ENCODE measurements at regions not wholly inside any gene's neighbourhood (a gene's known extent, or its start where the extent isn't known, plus 50 kb on each side); places are given as distances from the start of the nearest gene placed in this dataset.

DNA sequence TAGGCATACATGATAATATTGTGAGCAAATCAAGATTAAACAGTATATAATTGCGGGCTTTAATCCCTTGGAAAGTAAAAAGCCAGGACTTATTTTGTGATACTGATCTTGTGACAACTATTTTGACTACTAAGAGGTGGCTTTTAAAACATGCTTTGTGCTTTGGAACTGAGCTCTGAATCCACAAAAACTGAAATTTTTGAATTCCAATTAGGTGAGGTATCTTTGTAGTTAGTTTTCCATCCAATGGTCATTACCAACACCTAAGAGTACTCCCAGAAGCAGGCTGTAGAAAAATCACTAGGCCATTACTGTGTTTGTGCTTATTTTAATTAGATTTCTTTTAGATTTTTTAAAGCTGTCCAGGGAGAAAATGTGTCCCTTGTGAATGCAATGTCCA is 559.5 kb upstream of the WWC1 start:
- H3K9me3 ChIP-seq (ENCODE audit: control insufficient read depth, low read depth, low read length), result no peaks in the 10 kb centered on the region
- H3K9me1 ChIP-seq (ENCODE audit: control insufficient read depth, extremely low read depth, insufficient read depth, low read length), result no peaks in the 10 kb centered on the region
- no peak overlapping the region for H3K27ac ChIP-seq (ENCODE audit: control insufficient read depth, insufficient read depth, low read length)
- H4K20me1 ChIP-seq (ENCODE audit: control insufficient read depth, extremely low read depth, insufficient read depth, low read length), result no peaks in the 10 kb centered on the region
- H3K27me3 ChIP-seq (ENCODE audit: control insufficient read depth, extremely low read depth, insufficient read depth, low read length), result no peaks in the 10 kb centered on the region
- DNase-seq (ENCODE audit: low read depth, low spot score) (no peak), FAIRE-seq (no peak)
- no peaks in the 10 kb centered on the region for H3K36me3 ChIP-seq (ENCODE audit: control insufficient read depth in 2 of 2, extremely low read depth in 1 of 2, insufficient read depth in 2 of 2, low read length in 2 of 2)
- H3K4me1 ChIP-seq (ENCODE audit: control insufficient read depth, extremely low read depth, insufficient read depth, low read length), result peaks cover 26% of the 10 kb centered on the region
- no peak overlapping the region for H2AFZ ChIP-seq (ENCODE audit: control insufficient read depth, low read length)
- no peak for TF ChIP-seq EZH2 (IDR thresholded peaks at IDR 0.05; ENCODE audit: low read length)
- TF ChIP-seq, protein P1, sequence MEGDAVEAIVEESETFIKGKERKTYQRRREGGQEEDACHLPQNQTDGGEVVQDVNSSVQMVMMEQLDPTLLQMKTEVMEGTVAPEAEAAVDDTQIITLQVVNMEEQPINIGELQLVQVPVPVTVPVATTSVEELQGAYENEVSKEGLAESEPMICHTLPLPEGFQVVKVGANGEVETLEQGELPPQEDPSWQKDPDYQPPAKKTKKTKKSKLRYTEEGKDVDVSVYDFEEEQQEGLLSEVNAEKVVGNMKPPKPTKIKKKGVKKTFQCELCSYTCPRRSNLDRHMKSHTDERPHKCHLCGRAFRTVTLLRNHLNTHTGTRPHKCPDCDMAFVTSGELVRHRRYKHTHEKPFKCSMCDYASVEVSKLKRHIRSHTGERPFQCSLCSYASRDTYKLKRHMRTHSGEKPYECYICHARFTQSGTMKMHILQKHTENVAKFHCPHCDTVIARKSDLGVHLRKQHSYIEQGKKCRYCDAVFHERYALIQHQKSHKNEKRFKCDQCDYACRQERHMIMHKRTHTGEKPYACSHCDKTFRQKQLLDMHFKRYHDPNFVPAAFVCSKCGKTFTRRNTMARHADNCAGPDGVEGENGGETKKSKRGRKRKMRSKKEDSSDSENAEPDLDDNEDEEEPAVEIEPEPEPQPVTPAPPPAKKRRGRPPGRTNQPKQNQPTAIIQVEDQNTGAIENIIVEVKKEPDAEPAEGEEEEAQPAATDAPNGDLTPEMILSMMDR (optimal IDR thresholded peaks at IDR 0.05 in 1 of 3, IDR thresholded peaks at IDR 0.05 in 1 of 3, conservative IDR thresholded peaks at IDR 0.05 in 1 of 3; ENCODE audit: extremely low read depth in 1 of 3, insufficient read depth in 2 of 3, low read length in 3 of 3), result no peak
- no peak overlapping the region for H3K9ac ChIP-seq (ENCODE audit: control insufficient read depth, extremely low read depth, insufficient read depth, low read length)
- dilution Hi-C loops (cut with MboI; ENCODE audit: extremely low pct_ligation_motif_present, low sequenced_read_pairs), result no loop called here
- no peak overlapping the region for H3K4me3 ChIP-seq (ENCODE audit: control insufficient read depth in 2 of 3, extremely low read depth in 1 of 3, insufficient read depth in 2 of 3, low read depth in 1 of 3, low read length in 3 of 3)
- H3K79me2 ChIP-seq (ENCODE audit: control insufficient read depth, insufficient read depth, low read length), result no peaks in the 10 kb centered on the region
- H3K4me2 ChIP-seq (ENCODE audit: control insufficient read depth, extremely low read depth, insufficient read depth, low read depth, low read length), result no peak overlapping the region

DNA sequence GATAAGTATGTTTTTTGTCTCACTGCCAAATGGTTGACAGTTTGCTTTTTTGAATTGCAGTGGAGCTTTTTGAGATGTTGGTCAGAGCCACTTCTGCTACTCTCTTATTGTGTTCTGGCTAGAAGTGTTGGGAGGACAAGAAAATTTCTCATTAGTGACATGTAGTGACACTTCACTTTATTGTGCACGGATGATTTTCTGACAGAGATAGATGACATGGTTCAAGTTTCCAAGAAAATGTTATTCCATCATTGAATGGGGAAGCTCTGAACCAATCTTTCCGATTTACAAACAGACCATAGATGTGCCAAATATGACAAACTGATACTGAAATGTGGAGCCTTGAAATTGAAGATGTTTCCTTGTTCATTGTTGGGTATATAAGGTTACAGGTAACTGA is 558.9 kb upstream of the WWC1 start:
- TF ChIP-seq EZH2 (IDR thresholded peaks at IDR 0.05; ENCODE audit: low read length), result no peak
- TF ChIP-seq, protein P1 (optimal IDR thresholded peaks at IDR 0.05 in 1 of 3, IDR thresholded peaks at IDR 0.05 in 1 of 3, conservative IDR thresholded peaks at IDR 0.05 in 1 of 3; ENCODE audit: extremely low read depth in 1 of 3, insufficient read depth in 2 of 3, low read length in 3 of 3), result no peak
- Histone ChIP-seq H3K27me3 (ENCODE audit: control insufficient read depth, extremely low read depth, insufficient read depth, low read length) (no peaks in the 10 kb centered on the region), H3K79me2 (ENCODE audit: control insufficient read depth, insufficient read depth, low read length) (no peaks in the 10 kb centered on the region), H3K9me1 (ENCODE audit: control insufficient read depth, extremely low read depth, insufficient read depth, low read length) (no peaks in the 10 kb centered on the region), H4K20me1 (ENCODE audit: control insufficient read depth, extremely low read depth, insufficient read depth, low read length) (no peaks in the 10 kb centered on the region), H3K4me3 (ENCODE audit: control insufficient read depth in 2 of 3, extremely low read depth in 1 of 3, insufficient read depth in 2 of 3, low read depth in 1 of 3, low read length in 3 of 3) (no peak overlapping the region), H3K4me2 (ENCODE audit: control insufficient read depth, extremely low read depth, insufficient read depth, low read depth, low read length) (no peak overlapping the region), H3K36me3 (ENCODE audit: control insufficient read depth in 2 of 2, extremely low read depth in 1 of 2, insufficient read depth in 2 of 2, low read length in 2 of 2) (no peaks in the 10 kb centered on the region), H3K27ac (ENCODE audit: control insufficient read depth, insufficient read depth, low read length) (no peak overlapping the region), H3K9ac (ENCODE audit: control insufficient read depth, extremely low read depth, insufficient read depth, low read length) (no peak overlapping the region), H2AFZ (ENCODE audit: control insufficient read depth, low read length) (no peak overlapping the region), H3K4me1 (ENCODE audit: control insufficient read depth, extremely low read depth, insufficient read depth, low read length) (peaks cover 28% of the 10 kb centered on the region), H3K9me3 (ENCODE audit: control insufficient read depth, low read depth, low read length) (no peaks in the 10 kb centered on the region)
- DNase-seq (ENCODE audit: low read depth, low spot score) (no peak), FAIRE-seq (peak; percentile 5)
- dilution Hi-C loops (cut with MboI; ENCODE audit: extremely low pct_ligation_motif_present, low sequenced_read_pairs), result no loop called here

Measured in keratinocyte (primary cell).